M059J (cell line): ENCODE measurements at regions not wholly inside any gene's neighbourhood (a gene's known extent, or its start where the extent isn't known, plus 50 kb on each side); places are given as distances from the start of the nearest gene placed in this dataset.
A peak's percentile ranks its signal among the peaks of the same experiment; 100 is the strongest.
"Not testable (repeated sequence)": the region's sequence is repeated elsewhere in the genome, so short reads cannot be mapped to it uniquely, and the experiment has no call there.

ENCODE experiments used
- DNase-seq: peaks from one replicate; pipeline ENCODE4 v3.0.0-alpha.2; 2012; ENCODE audit warnings: low read depth

DNA sequence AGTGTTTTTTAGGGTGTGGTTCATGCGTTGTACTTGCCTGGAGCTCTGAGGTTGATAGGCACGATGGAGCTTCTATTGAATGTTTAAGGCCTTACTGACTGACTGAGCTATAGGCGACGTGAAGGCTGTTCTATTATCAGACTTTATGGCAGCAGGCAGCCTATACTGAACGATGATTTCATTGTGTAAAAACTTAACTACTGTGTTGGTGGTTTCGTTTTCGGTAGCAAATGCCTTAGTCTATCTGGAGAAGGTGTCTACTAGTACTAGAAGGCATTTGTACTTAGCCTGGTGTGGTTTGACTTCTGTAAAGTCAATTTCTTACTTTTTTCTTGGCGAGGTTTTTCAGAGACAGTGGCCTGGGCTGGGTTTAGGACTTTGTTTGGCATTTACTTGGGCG, 194.4 kb downstream of the OTOP1 start:
- not testable (repeated sequence) for DNase-seq

GRCh38 chr4:4032801-4033605, 193.7 kb downstream of the OTOP1 start:
- DNase-seq = not testable (repeated sequence)

GRCh38 chr4:4037399-4038138, 189.2 kb downstream of the OTOP1 start:
- DNase-seq = not testable (repeated sequence)

- not testable (repeated sequence) for DNase-seq
These were observed 180.9 kb downstream of the OTOP1 start for GRCh38 chr4:4045823-4046222.

- not testable (repeated sequence) for DNase-seq
These were observed 180.0 kb downstream of the OTOP1 start for GRCh38 chr4:4046686-4047085.

- not testable (repeated sequence) for DNase-seq
These were observed 179.5 kb downstream of the OTOP1 start for GRCh38 chr4:4047202-4047601.

- DNase-seq = not testable (repeated sequence)
These were observed 178.5 kb downstream of the OTOP1 start for GRCh38 chr4:4048227-4048626.

GRCh38 chr4:4050781-4051180, 175.9 kb downstream of the OTOP1 start:
- DNase-seq = not testable (repeated sequence)

GRCh38 chr4:4052933-4053332, 173.8 kb downstream of the OTOP1 start:
- DNase-seq = peak; percentile 18

GRCh38 chr4:4057226-4057625, 169.5 kb downstream of the OTOP1 start:
- peak; percentile 5 for DNase-seq

- DNase-seq = not testable (repeated sequence)
These were observed 142.6 kb downstream of the OTOP1 start for GRCh38 chr4:4084171-4084570.

GRCh38 chr4:4089716-4090419, 136.9 kb downstream of the OTOP1 start:
- peak; percentile 40 for DNase-seq

- not testable (repeated sequence) for DNase-seq
These were observed 136.0 kb downstream of the OTOP1 start for GRCh38 chr4:4090720-4091119.

- not testable (repeated sequence) for DNase-seq
These were observed 134.6 kb downstream of the OTOP1 start for GRCh38 chr4:4092159-4092558.

- DNase-seq = not testable (repeated sequence)
These were observed 127.1 kb downstream of the OTOP1 start for GRCh38 chr4:4099610-4100009.

DNA sequence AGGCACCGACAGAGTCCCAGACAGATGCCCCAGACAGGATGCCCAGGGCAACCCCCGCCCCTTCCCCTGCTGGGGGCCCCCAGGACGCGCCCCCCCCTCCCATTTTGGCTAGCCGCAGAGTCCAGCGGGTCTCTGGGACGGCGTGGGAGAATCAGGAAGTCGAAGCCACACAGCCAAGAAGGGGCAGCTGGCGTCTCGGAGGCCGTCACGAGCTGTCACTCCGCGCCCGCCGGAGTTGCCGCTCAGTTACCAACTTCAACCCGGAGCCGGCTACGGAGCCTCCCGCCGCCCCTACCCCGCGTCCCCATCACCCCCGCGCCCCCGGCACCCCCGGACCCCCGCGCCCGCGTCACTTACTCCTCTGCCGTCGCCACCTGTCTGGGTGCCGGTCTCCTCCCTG, 119.8 kb downstream of the OTOP1 start:
- not testable (repeated sequence) for DNase-seq

DNA sequence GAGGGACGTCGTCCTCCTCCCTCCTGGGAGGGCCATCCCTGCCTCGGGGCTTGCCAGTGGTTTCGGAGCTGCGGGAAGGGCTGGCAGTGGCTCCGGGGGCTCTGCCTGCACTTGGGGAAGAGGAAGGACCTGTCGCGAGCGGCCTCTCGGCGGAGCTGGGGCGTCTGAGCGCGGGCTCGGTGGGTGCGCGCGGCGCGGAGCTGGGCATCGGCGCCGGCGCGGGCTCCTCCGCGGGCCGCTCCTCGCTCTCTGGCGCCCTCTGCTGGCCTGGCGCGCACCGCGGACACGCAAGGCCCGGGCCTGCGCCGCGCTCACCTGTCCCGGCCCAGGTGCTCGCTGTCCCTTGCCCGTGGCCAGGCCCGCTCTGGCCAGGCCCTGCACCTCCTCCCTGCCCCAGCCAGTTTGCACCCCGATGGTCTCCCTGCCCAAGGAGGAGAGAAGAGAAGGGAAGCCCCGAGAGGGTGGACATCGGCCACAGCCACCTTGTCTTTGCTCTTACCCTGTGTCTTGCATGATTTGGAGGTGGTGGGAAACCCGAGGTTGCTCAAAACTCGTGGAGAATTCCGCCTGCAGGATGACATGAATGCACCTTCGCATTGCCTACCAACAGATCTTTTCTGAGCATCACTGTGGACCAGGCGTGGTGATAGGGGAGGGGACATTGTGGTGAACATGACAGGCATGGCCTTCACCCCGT, 119.2 kb downstream of the OTOP1 start:
- peak; percentile 19 for DNase-seq

DNA sequence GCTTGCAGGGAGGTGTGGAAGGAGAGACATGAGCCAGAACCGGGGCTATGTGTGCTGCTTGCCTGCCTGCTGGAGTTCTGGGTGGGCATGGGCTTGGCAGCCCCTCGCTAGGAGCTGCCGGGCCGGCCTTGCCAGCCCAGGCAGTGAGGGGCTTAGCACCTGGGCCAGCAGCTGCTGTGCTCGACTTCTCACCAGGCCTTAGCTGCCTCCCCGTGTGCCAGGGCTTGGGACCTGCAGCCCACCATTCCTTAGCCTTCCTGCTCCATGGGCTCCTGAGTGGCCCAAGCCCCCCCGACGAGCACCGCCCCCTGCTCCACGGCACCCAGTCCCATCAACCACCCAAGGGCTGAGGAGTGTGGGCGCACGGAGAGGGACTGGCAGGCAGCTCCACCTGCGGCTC, 111.3 kb downstream of the OTOP1 start:
- not testable (repeated sequence) for DNase-seq

DNA sequence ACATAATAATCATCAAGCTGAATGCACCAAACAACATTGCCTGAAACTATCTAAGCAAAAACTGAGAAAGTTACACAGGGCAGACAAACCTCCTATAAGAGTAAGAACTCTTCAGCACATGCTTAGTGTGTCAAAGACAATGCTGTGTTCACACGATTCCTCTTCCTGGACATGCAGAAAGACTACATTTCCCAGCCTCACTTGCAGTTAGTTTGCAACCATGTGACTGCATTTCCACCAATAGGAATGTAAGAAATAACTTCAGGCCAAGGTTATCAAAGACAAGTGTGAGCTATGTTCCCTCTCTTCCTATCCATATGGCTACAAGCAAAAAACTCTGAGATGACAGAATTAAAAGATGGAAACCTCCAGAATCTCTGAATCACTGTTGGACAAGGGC, 109.8 kb downstream of the OTOP1 start:
- not testable (repeated sequence) for DNase-seq

- not testable (repeated sequence) for DNase-seq
These were observed 92.4 kb downstream of the OTOP1 start for GRCh38 chr4:4134368-4134767.

GRCh38 chr4:4136621-4137020, 90.1 kb downstream of the OTOP1 start:
- DNase-seq = not testable (repeated sequence)
